GM19324 (cell line): ENCODE measurements at regions not wholly inside any gene's neighbourhood (a gene's known extent, or its start where the extent isn't known, plus 50 kb on each side); places are given as distances from the start of the nearest gene placed in this dataset.
"Not testable (repeated sequence)": the region's sequence is repeated elsewhere in the genome, so short reads cannot be mapped to it uniquely, and the experiment has no call there.

Experiments used
- ATAC-seq: cut with Tn5 transposase; IDR thresholded peaks from one replicate; pipeline ENCODE4 v1.9.1; 2021; ENCODE audit warnings: mild to moderate bottlenecking, moderate library complexity; ENCODE audit not compliant: unreplicated experiment, low FRiP score

GRCh38 chr11:81255895-81256294, 1477.8 kb downstream of the FAM181B start:
- ATAC-seq = no peak

- ATAC-seq = no peak
Measured at GRCh38 chr11:81253244-81253643, 1480.4 kb downstream of the FAM181B start.

- no peak for ATAC-seq
Measured at GRCh38 chr11:81246941-81247340, 1486.7 kb downstream of the FAM181B start.

- no peak for ATAC-seq
Measured at GRCh38 chr11:81245791-81246190, 1487.9 kb downstream of the FAM181B start.

GRCh38 chr11:81241672-81242275, 1491.9 kb downstream of the FAM181B start:
- ATAC-seq = no peak

GRCh38 chr11:81237139-81237538, 1496.5 kb downstream of the FAM181B start:
- no peak for ATAC-seq

- not testable (repeated sequence) for ATAC-seq
Measured at GRCh38 chr11:81227409-81227808, 1506.3 kb downstream of the FAM181B start.

- no peak for ATAC-seq
Measured at GRCh38 chr11:81224396-81224795, 1509.3 kb downstream of the FAM181B start.

GRCh38 chr11:81222491-81222890, 1511.2 kb downstream of the FAM181B start:
- ATAC-seq = no peak

GRCh38 chr11:81220146-81220895, 1513.3 kb downstream of the FAM181B start:
- no peak for ATAC-seq

- no peak for ATAC-seq
Measured at GRCh38 chr11:81219661-81220060, 1514.0 kb downstream of the FAM181B start.

GRCh38 chr11:81218440-81218839, 1515.2 kb downstream of the FAM181B start:
- ATAC-seq = no peak

GRCh38 chr11:81211050-81211449, 1522.6 kb downstream of the FAM181B start:
- no peak for ATAC-seq

GRCh38 chr11:81207421-81208054, 1526.1 kb downstream of the FAM181B start:
- ATAC-seq = no peak

GRCh38 chr11:81203876-81204275, 1529.8 kb downstream of the FAM181B start:
- ATAC-seq = no peak

GRCh38 chr11:81197396-81197795, 1536.3 kb downstream of the FAM181B start:
- ATAC-seq = no peak

GRCh38 chr11:81192516-81192915, 1541.1 kb downstream of the FAM181B start:
- ATAC-seq = no peak

- no peak for ATAC-seq
Measured at GRCh38 chr11:81190546-81190945, 1543.1 kb downstream of the FAM181B start.

GRCh38 chr11:81187033-81187432, 1546.6 kb downstream of the FAM181B start:
- ATAC-seq = not testable (repeated sequence)

- no peak for ATAC-seq
Measured at GRCh38 chr11:81174646-81175330, 1558.9 kb downstream of the FAM181B start.

- ATAC-seq = no peak
Measured at GRCh38 chr11:81165164-81165563, 1568.5 kb downstream of the FAM181B start.
